Right lobe of liver (tissue), 4 donors: ENCODE measurements at regions not wholly inside any gene's neighbourhood (a gene's known extent, or its start where the extent isn't known, plus 50 kb on each side); places are given as distances from the start of the nearest gene placed in this dataset.

Experiments
- CTCF ChIP-seq, 4 donors: fragments of 200-600 bp in 3 of 4; fragments of 450-650 bp in 1 of 4; IDR thresholded peaks; one replicate each; pipeline versions ENCODE4 v1.5.1 to v1.8.0; 2016 to 2022; ENCODE audit warnings: antibody characterized with exemption in 4 of 4, mild to moderate bottlenecking in 2 of 4
- POLR2A ChIP-seq: fragments of 450-650 bp; IDR thresholded peaks from one replicate; pipeline ENCODE4 v1.6.1; 2017; ENCODE audit warnings: antibody characterized with exemption, mild to moderate bottlenecking
- donor health status: DM: no; HTN: no; CAD: no.
- donor health status: DM: no; HTN: no; CAD: no.
- donor health status: DM: no; HTN: yes; CAD: no.

- TF ChIP-seq POLR2A (no peak), CTCF (IDR thresholded peaks at IDR 0.05) (no peak)
Observed at GRCh38 chr2:147679191-147679954, 165.5 kb upstream of the ACVR2A start.
